Loucy (cell line): ENCODE measurements at regions not wholly inside any gene's neighbourhood (a gene's known extent, or its start where the extent isn't known, plus 50 kb on each side); places are given as distances from the start of the nearest gene placed in this dataset.

ENCODE experiments used
- H2AFZ ChIP-seq: fragments of 200-600 bp; sonication (generic); 2 replicates; pipeline ENCODE4 v1.6.0; 2016; ENCODE audit warnings: antibody characterized with exemption, mild to moderate bottlenecking, low read length, moderate library complexity
- H3F3A ChIP-seq: fragments of 200-600 bp; 2 replicates; pipeline ENCODE4 v1.6.0; 2016; ENCODE audit warnings: antibody characterized with exemption, low read depth, mild to moderate bottlenecking
- H3K27me3 ChIP-seq: fragments of 200-600 bp; sonication (generic); 2 replicates; pipeline ENCODE4 v1.6.1; 2014; ENCODE audit warnings: low read length, mild to moderate bottlenecking; ENCODE audit not compliant: insufficient read depth, poor library complexity, severe bottlenecking
- H3K36me3 ChIP-seq: fragments of 200-600 bp; sonication (generic); 2 replicates; pipeline ENCODE4 v1.6.1; 2016; ENCODE audit warnings: low read length; ENCODE audit not compliant: insufficient read depth
- H3K4me1 ChIP-seq: fragments of 200-600 bp; sonication (generic); 2 replicates; pipeline ENCODE4 v1.5.1; 2014; ENCODE audit warnings: low read length, mild to moderate bottlenecking; ENCODE audit not compliant: insufficient read depth, poor library complexity, severe bottlenecking
- H3K4me2 ChIP-seq: fragments of 200-600 bp; sonication (generic); 2 replicates; pipeline ENCODE4 v1.6.0; 2014; ENCODE audit warnings: antibody characterized with exemption, low read length, low read depth, mild to moderate bottlenecking; ENCODE audit not compliant: poor library complexity, severe bottlenecking
- H3K4me3 ChIP-seq: fragments of 200-600 bp; sonication (generic); 2 replicates; pipeline ENCODE4 v1.5.1; 2014; ENCODE audit warnings: low read length, mild to moderate bottlenecking, mixed read lengths; ENCODE audit not compliant: poor library complexity, severe bottlenecking
- H3K79me2 ChIP-seq: fragments of 200-600 bp; sonication (generic); 2 replicates; pipeline ENCODE4 v1.6.1; 2014; ENCODE audit warnings: low read length; ENCODE audit not compliant: insufficient read depth
- H3K9ac ChIP-seq: fragments of 200-600 bp; sonication (generic); 2 replicates; pipeline ENCODE4 v1.6.0; 2014; ENCODE audit warnings: mild to moderate bottlenecking, low read depth, low read length, moderate library complexity; ENCODE audit not compliant: poor library complexity, severe bottlenecking
- H3K9me2 ChIP-seq: fragments of 200-600 bp; sonication (generic); replicated peaks from 2 replicates; pipeline ENCODE4 v1.6.1; 2016; ENCODE audit warnings: low read depth, low read length, mixed read lengths
- H3K9me3 ChIP-seq: fragments of 200-600 bp; sonication (generic); 2 replicates; pipeline ENCODE4 v1.6.1; 2014; ENCODE audit warnings: mild to moderate bottlenecking, antibody characterized with exemption, low read length, low read depth; ENCODE audit not compliant: insufficient read depth
- H4K20me1 ChIP-seq: fragments of 200-600 bp; sonication (generic); 2 replicates; pipeline ENCODE4 v1.6.0; 2014; ENCODE audit warnings: antibody characterized with exemption, low read length, mild to moderate bottlenecking; ENCODE audit not compliant: insufficient read depth, poor library complexity, severe bottlenecking
- EZH2phosphoT487 ChIP-seq: fragments of 200-600 bp; IDR thresholded peaks from 2 replicates; pipeline ENCODE4 v1.6.1; 2018; ENCODE audit warnings: antibody characterized with exemption, mild to moderate bottlenecking, moderate library complexity, borderline replicate concordance
- TF ChIP-seq, protein P1 (sequence below): fragments of 200-600 bp; sonication (generic); conservative IDR thresholded peaks from 2 replicates; pipeline ENCODE4 v1.5.1; 2014; ENCODE audit warnings: mild to moderate bottlenecking, antibody characterized with exemption, low read length

DNA sequence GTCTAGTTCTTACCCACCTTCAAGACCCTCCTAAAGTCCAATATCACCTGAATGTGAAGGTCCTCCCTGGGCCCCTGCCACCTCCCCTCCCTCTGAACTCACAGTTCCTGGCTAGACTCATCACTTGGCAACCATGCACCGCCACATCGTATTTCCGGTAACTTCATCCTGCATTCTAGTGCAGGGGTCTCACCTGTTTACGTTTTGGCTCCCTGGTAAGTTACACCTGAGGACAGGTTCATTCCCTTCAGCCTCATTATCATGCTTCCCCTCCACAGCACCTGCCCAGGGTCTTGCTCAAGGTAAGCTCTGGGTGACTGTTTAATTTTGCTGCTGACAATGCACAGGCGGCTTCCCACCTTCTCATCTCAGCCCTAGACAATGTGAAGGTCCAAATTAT, 93.1 kb downstream of the MIS18A start:
- no peak overlapping the region for H3K4me2 ChIP-seq
- no peaks in the 10 kb centered on the region for H3K9me3 ChIP-seq
- no peaks in the 10 kb centered on the region for H3K36me3 ChIP-seq
- no peaks in the 10 kb centered on the region for H3K27me3 ChIP-seq
- H3K79me2 ChIP-seq: no peaks in the 10 kb centered on the region
- no peak for TF ChIP-seq EZH2phosphoT487
- no peaks in the 10 kb centered on the region for H3F3A ChIP-seq
- no peak overlapping the region for H3K4me3 ChIP-seq
- H3K9ac ChIP-seq: no peak overlapping the region
- H3K4me1 ChIP-seq: no peaks in the 10 kb centered on the region
- H2AFZ ChIP-seq: no peak overlapping the region
- H3K9me2 ChIP-seq: no peaks in the 10 kb centered on the region
- H4K20me1 ChIP-seq: no peaks in the 10 kb centered on the region

DNA sequence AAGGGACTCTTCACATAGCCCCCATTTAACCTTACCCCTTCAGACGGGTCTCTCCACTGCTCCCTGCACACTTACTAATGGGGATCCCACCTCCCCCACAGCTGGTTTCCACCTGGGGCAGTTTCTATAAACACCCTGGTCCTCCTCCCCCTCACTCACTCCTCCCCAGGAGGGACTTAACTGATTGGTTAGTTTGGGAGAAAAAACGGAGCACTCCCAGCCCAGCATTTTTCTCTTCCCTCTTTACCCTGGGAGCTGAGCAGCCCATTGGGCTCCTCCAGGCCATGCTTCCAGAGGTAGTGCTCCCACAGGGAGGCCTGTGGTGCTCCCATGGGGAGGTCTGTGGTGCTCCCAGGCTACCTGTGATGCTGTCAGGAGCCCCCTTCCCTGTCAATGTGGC, 93.7 kb downstream of the MIS18A start:
- H3K9ac ChIP-seq: no peak overlapping the region
- no peaks in the 10 kb centered on the region for H3K36me3 ChIP-seq
- no peaks in the 10 kb centered on the region for H3K9me2 ChIP-seq
- H4K20me1 ChIP-seq: no peaks in the 10 kb centered on the region
- no peaks in the 10 kb centered on the region for H3K4me1 ChIP-seq
- H3K9me3 ChIP-seq: no peaks in the 10 kb centered on the region
- no peaks in the 10 kb centered on the region for H3K79me2 ChIP-seq
- H2AFZ ChIP-seq: no peak overlapping the region
- H3F3A ChIP-seq: no peaks in the 10 kb centered on the region
- no peak overlapping the region for H3K4me3 ChIP-seq
- H3K4me2 ChIP-seq: no peak overlapping the region
- TF ChIP-seq, protein P1, sequence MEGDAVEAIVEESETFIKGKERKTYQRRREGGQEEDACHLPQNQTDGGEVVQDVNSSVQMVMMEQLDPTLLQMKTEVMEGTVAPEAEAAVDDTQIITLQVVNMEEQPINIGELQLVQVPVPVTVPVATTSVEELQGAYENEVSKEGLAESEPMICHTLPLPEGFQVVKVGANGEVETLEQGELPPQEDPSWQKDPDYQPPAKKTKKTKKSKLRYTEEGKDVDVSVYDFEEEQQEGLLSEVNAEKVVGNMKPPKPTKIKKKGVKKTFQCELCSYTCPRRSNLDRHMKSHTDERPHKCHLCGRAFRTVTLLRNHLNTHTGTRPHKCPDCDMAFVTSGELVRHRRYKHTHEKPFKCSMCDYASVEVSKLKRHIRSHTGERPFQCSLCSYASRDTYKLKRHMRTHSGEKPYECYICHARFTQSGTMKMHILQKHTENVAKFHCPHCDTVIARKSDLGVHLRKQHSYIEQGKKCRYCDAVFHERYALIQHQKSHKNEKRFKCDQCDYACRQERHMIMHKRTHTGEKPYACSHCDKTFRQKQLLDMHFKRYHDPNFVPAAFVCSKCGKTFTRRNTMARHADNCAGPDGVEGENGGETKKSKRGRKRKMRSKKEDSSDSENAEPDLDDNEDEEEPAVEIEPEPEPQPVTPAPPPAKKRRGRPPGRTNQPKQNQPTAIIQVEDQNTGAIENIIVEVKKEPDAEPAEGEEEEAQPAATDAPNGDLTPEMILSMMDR: no peak
- no peak for TF ChIP-seq EZH2phosphoT487
- no peaks in the 10 kb centered on the region for H3K27me3 ChIP-seq

DNA sequence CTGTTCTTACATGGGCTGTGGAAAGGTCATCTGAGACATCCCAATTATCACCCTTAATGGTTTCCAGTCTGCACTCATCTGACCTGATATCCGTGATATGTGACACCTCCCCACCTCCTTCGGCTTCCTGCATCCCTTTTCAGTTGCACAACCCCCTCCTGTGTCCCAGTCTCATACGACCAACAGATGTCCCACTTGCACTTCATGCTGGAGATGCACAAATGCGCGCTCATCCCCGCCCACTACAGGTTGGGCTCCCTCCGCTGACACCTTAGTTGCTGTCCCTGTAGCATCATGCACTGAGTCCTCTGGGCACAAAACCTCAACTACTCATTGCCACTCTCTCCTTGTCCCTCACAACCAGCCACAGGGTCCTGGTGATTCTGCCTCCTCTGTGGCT, 94.4 kb downstream of the MIS18A start:
- H3K9me3 ChIP-seq: no peaks in the 10 kb centered on the region
- H3K4me1 ChIP-seq: no peaks in the 10 kb centered on the region
- H3K4me2 ChIP-seq: no peak overlapping the region
- H4K20me1 ChIP-seq: no peaks in the 10 kb centered on the region
- no peaks in the 10 kb centered on the region for H3F3A ChIP-seq
- H3K9me2 ChIP-seq: no peaks in the 10 kb centered on the region
- H3K27me3 ChIP-seq: no peaks in the 10 kb centered on the region
- no peaks in the 10 kb centered on the region for H3K36me3 ChIP-seq
- no peak overlapping the region for H3K9ac ChIP-seq
- H3K79me2 ChIP-seq: no peaks in the 10 kb centered on the region
- TF ChIP-seq EZH2phosphoT487: no peak
- TF ChIP-seq, protein P1: no peak
- H3K4me3 ChIP-seq: no peak overlapping the region
- no peak overlapping the region for H2AFZ ChIP-seq

DNA sequence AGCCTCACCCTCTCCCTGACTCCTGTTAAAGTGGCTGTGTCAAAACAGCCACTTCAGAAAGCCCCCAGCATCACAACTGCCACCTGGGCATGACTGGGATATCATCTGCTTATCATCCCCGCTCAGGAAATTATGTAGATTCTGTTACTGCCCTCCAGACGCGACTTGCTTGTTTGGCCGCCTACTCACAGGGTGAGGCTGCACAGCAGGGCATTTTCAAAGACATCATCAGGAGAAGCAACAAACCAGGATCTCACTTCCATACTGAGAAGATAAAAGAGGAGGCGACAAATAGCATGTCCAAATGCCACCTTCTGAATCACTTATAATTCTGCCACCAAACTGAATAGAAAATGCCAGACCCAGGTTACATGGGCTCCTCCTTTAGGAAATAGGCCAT, 94.8 kb downstream of the MIS18A start:
- H3K27me3 ChIP-seq: no peaks in the 10 kb centered on the region
- TF ChIP-seq, protein P1: no peak
- TF ChIP-seq EZH2phosphoT487: no peak
- no peaks in the 10 kb centered on the region for H3K79me2 ChIP-seq
- no peaks in the 10 kb centered on the region for H3F3A ChIP-seq
- H2AFZ ChIP-seq: no peak overlapping the region
- H4K20me1 ChIP-seq: no peaks in the 10 kb centered on the region
- no peak overlapping the region for H3K9ac ChIP-seq
- no peak overlapping the region for H3K4me3 ChIP-seq
- H3K36me3 ChIP-seq: no peaks in the 10 kb centered on the region
- no peak overlapping the region for H3K4me2 ChIP-seq
- H3K4me1 ChIP-seq: no peaks in the 10 kb centered on the region
- no peaks in the 10 kb centered on the region for H3K9me2 ChIP-seq
- H3K9me3 ChIP-seq: no peaks in the 10 kb centered on the region
